ENCODE measurements at regions not wholly inside any gene's neighbourhood (a gene's known extent, or its start where the extent isn't known, plus 50 kb on each side); places are given as distances from the start of the nearest gene placed in this dataset.

DNA sequence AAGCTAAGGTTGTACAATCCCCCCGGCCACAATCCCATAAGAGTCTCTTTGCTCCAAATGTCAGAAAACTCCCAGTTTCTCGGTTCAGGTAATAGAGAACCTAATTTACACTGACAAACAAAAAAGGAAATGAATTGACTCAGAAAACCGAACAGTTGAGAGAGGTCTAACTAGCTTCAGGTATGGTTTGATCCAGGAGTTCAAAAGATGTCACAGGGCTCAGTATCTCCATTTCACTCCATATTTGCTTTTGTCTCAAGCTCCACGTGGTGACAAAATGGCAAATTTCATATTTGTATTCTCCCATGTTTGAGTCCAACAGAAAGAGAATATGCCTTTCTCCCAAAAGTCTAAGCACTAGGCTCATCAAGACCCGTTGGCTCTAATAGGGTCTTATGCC lies 117.4 kb downstream of the AXIN2 start:
- H3K4me3 ChIP-seq = no peak overlapping the region
- 84 to 92% (median 92%) methylated on average over 5 of the region's 5 CpGs for WGBS, 3 donors
- intact Hi-C loops (cut with DNase I) = loop anchor here in 1 of 2 donors (10.0 kb wide), 1 partner anchor 149 kb away; no protein-coding TSS in a partner anchor
- H3K27me3 ChIP-seq (ENCODE audit: insufficient read depth in 3 of 3, low read length in 2 of 3) = no peaks in the 10 kb centered on the region
- H3K9me3 ChIP-seq = no peaks in the 10 kb centered on the region
- DNase-seq (no peak), ATAC-seq (no peak)
- H3K36me3 ChIP-seq (ENCODE audit: insufficient read depth in 1 of 2, low read depth in 1 of 2) = no peaks in the 10 kb centered on the region
- TF ChIP-seq, protein P1, sequence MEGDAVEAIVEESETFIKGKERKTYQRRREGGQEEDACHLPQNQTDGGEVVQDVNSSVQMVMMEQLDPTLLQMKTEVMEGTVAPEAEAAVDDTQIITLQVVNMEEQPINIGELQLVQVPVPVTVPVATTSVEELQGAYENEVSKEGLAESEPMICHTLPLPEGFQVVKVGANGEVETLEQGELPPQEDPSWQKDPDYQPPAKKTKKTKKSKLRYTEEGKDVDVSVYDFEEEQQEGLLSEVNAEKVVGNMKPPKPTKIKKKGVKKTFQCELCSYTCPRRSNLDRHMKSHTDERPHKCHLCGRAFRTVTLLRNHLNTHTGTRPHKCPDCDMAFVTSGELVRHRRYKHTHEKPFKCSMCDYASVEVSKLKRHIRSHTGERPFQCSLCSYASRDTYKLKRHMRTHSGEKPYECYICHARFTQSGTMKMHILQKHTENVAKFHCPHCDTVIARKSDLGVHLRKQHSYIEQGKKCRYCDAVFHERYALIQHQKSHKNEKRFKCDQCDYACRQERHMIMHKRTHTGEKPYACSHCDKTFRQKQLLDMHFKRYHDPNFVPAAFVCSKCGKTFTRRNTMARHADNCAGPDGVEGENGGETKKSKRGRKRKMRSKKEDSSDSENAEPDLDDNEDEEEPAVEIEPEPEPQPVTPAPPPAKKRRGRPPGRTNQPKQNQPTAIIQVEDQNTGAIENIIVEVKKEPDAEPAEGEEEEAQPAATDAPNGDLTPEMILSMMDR (IDR thresholded peaks at IDR 0.05) = no peak
- no peak overlapping the region for H3K27ac ChIP-seq
- peaks cover 5% of the 10 kb centered on the region for H3K4me1 ChIP-seq

DNA sequence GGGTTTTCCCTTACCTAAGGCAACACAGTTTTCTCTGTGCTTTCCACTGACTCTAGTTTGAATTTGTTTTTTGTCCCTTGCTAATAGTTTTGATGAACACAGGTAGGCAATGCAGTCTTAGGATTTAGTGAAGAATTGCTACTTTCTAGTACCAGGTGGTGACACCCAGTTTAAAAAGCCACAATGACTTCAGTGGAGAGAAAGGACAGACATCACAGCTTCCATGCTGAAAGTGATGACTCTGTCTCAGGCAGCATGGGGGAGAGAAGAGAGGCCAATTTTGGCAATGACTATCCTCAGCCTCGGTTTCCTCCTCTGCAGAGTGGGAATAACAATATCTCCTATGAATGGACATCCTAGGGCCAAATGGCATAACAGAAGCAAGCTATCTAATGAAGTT lies 118.8 kb downstream of the AXIN2 start:
- peaks cover 5% of the 10 kb centered on the region for H3K4me1 ChIP-seq
- DNase-seq (no peak), ATAC-seq (no peak)
- H3K9me3 ChIP-seq = no peaks in the 10 kb centered on the region
- TF ChIP-seq, protein P1 (IDR thresholded peaks at IDR 0.05) = no peak
- no peaks in the 10 kb centered on the region for H3K27me3 ChIP-seq (ENCODE audit: insufficient read depth in 3 of 3, low read length in 2 of 3)
- H3K27ac ChIP-seq = no peak overlapping the region
- intact Hi-C loops (cut with DNase I) = loop anchor here in 1 of 2 donors (10.0 kb wide), 1 partner anchor 148 kb away; no protein-coding TSS in a partner anchor
- no peaks in the 10 kb centered on the region for H3K36me3 ChIP-seq (ENCODE audit: insufficient read depth in 1 of 2, low read depth in 1 of 2)
- no peak overlapping the region for H3K4me3 ChIP-seq
- 86 to 93% (median 90%) methylated on average over 1 of the region's 1 CpG for WGBS, 3 donors

DNA sequence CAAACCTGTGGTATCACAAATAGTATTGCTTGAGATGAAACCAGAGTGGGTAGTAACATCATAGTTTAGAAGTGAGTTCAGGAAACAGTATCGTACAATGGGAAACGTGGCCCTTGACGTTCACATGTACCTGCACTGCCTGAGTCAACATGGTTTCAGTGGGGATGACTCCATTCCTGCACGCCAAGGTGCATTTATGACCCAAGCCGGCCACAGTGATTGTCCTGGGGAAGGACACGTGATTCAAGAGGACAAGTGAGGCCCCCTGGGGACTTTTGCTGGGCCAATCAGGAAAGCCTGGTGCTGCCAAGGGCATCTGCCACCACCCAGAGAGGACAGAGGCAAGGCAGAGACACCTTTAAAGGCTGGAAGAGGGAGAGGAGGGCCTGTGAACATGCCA lies 119.2 kb downstream of the AXIN2 start:
- TF ChIP-seq, protein P1 (IDR thresholded peaks at IDR 0.05) = no peak
- Histone ChIP-seq H3K36me3 (ENCODE audit: insufficient read depth in 1 of 2, low read depth in 1 of 2) (no peaks in the 10 kb centered on the region), H3K27me3 (ENCODE audit: insufficient read depth in 3 of 3, low read length in 2 of 3) (no peaks in the 10 kb centered on the region), H3K9me3 (no peaks in the 10 kb centered on the region), H3K4me3 (no peak overlapping the region), H3K27ac (no peak overlapping the region), H3K4me1 (peaks cover 5% of the 10 kb centered on the region)
- DNase-seq = no peak
- intact Hi-C loops (cut with DNase I) = loop anchor here in 1 of 2 donors (10.0 kb wide), 1 partner anchor 147 kb away; no protein-coding TSS in a partner anchor
- no peak for ATAC-seq
- WGBS, 3 donors = 75 to 88% (median 79%) methylated on average over 6 of the region's 6 CpGs

DNA sequence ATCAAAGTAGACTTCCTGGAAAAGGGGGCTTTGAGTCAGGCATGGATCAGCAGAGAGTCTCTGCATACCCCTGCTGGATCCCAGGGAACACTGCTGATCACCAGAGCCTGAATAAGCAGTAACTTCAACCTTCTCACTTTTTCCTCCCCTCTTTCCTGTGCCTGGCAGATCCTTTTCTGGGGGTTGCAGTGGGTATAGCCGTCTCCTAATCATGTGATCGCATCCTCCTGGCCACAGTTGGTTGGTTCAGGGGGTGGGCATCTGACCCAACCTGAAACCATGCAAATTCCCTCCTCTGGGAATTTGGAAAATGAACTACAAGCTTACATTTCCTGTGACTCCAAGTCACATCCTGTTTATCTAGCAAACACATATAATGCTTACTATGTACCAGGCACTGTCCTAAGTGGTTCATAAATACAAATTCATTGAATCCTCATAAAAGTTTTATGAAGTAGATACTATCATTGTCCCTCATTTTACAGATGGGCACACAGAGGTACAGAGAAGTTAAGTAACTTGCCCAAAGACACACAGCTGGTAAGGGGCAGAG lies 120.3 kb downstream of the AXIN2 start:
- Histone ChIP-seq H3K27me3 (ENCODE audit: insufficient read depth in 3 of 3, low read length in 2 of 3) (no peaks in the 10 kb centered on the region), H3K9me3 (no peaks in the 10 kb centered on the region), H3K4me1 (no peaks in the 10 kb centered on the region), H3K27ac (no peak overlapping the region), H3K36me3 (ENCODE audit: insufficient read depth in 1 of 2, low read depth in 1 of 2) (no peaks in the 10 kb centered on the region), H3K4me3 (no peak overlapping the region)
- TF ChIP-seq, protein P1 (IDR thresholded peaks at IDR 0.05) = no peak
- ATAC-seq (no peak), DNase-seq (no peak)
- intact Hi-C loops (cut with DNase I) = loop anchor here in 1 of 2 donors (10.0 kb wide), 1 partner anchor 146 kb away; no protein-coding TSS in a partner anchor
- WGBS, 3 donors = 69 to 87% (median 82%) methylated on average over 2 of the region's 2 CpGs
